Activated CD4-positive, CD25-positive, alpha-beta regulatory T cell treated with anti-CD3 and anti-CD28 coated beads, Interleukin-2, amount 50 U/mL, for 16 hours (primary cell): ENCODE measurements at regions not wholly inside any gene's neighbourhood (a gene's known extent, or its start where the extent isn't known, plus 50 kb on each side); places are given as distances from the start of the nearest gene placed in this dataset.
"Not testable (repeated sequence)": the region's sequence is repeated elsewhere in the genome, so short reads cannot be mapped to it uniquely, and the experiment has no call there.

Source experiments
- DNase-seq: peaks from one replicate; pipeline ENCODE4 v3.0.0-alpha.2; 2020; ENCODE audit warnings: low read depth, low spot score

- no peak for DNase-seq
Measured at GRCh38 chr2:43071599-43072550, 154.5 kb downstream of the ZFP36L2 start.

- no peak for DNase-seq
Measured at GRCh38 chr2:43070676-43071502, 155.5 kb downstream of the ZFP36L2 start.

DNA sequence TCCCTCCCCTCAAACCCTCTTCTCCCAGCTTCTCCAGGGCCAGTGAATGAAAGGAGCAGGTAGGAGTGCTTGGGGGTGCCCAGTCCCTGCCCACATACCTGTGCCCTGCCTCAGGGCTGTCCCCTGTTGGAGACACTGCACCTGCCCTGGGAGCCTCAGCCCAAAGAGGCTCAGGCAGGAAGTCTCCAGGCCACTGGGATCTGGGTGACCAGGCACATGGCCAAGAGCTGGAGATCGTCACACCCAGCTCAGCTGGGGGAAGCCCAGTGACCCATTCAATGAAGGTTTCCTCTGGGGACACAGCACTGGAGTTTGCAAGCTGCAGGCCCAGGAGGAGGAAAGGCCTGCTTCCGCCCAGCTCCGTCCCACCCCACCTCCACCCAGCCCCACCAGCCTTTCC, 156.4 kb downstream of the ZFP36L2 start:
- DNase-seq: no peak

DNA sequence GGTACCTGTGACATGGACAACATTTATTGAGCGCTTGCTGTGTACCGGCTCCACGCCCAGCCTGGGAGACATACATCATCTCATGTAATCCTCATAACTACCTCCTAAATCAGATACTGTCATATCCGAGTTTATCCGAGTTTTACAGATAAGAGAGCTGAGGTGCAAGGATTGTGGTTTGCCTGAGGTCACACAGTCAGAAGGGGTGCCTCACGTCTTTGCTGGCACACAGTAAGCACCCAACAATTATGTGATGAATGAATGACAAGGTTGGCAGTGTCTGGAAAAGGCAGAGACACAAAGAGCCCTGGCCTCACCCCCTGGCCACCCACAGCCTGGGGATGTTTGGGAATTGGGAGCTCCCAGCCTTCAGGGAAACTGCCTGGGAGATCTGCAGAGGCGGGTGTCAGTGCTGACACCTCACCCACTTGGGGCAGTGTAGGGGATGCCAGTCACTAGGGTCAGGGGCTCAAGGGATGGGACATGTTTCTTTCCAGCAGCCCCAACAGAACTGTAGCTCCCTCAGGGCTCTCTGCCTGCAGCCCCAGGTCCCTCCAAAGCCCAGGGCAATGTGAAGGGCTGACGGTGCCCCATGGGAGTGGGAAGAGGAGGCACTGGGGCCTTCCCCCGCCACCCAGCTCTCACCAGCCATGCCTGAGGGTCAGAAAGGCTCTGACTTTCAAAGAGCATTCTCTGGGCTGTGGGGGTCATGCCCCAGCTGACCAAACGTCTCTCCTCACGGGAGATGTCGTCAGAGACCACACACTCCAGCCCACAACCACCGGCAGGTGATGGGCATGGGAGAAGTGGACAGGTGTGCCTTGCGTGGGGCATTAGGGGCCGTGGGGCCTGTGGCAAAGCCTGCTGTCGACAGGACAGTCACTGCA, 157.5 kb downstream of the ZFP36L2 start:
- no peak for DNase-seq

DNA sequence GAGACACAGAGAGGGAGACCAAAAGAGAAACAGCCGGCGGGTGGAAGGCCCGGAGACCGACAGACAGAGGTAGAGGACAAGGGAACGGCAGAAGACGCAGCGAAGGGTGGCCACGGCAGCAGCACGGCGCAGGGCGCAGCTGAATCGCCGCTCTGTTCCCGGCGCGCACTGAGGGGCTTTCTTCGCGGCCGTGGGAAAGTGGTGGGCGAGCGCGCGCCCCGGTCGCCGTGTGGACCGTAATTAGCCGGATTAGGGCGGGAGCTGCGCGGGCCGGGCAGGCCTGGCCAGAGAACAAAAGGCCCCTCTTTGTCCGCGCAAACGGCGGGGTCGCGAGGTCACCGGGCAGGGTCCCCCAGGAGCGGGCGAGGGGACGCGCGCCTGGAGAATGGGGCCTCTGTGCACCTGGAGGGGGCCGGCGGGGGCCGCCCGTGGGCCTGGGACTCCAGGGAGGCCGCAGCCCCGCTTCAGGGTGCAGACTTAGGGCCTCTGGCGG, 158.3 kb downstream of the ZFP36L2 start:
- DNase-seq: no peak

DNA sequence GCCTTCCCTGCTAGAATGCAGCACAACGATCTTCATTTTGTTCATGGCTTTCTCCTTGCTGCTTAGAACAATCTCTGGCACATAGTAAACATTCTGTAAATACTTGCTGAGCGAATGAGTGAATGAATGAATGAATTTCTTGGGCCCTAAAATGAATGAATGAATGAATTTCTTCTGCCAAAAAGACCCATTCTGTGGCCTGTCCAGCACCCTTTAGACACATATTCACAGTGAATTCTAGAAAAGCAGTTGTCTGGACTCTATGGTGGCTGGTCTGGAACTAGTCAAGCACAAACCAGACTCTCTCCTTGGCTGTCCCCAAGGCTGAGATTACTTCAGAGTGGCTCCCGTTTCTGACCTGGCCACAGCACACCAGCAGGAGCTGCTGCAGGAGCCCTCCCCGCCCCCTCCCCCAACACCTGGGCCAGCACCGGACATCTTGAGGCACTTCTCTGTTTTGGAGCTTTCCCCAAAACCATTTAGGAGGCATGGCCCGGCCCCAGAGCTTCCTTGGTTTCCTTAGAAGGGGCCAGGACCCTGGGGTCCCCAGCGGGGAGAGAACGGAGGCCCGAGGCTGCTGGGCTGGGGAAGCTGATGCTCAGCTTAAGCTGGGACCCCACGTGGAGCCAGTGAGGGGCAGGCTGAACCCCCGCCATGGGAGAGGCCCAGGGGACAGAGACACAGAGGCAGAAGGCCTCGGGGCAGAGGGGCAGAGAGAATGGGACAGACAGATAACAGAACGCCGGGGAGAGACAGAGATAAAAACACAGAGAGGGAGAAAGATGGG, 159.0 kb downstream of the ZFP36L2 start:
- no peak for DNase-seq

GRCh38 chr2:43066541-43067253, 159.7 kb downstream of the ZFP36L2 start:
- not testable (repeated sequence) for DNase-seq

GRCh38 chr2:43065871-43066270, 160.5 kb downstream of the ZFP36L2 start:
- DNase-seq: no peak

GRCh38 chr2:43065036-43065435, 161.4 kb downstream of the ZFP36L2 start:
- DNase-seq: no peak

GRCh38 chr2:43063096-43063495, 163.3 kb downstream of the ZFP36L2 start:
- not testable (repeated sequence) for DNase-seq

- no peak for DNase-seq
Measured at GRCh38 chr2:43062058-43062457, 164.3 kb downstream of the ZFP36L2 start.

GRCh38 chr2:43060390-43061016, 165.9 kb downstream of the ZFP36L2 start:
- no peak for DNase-seq

DNA sequence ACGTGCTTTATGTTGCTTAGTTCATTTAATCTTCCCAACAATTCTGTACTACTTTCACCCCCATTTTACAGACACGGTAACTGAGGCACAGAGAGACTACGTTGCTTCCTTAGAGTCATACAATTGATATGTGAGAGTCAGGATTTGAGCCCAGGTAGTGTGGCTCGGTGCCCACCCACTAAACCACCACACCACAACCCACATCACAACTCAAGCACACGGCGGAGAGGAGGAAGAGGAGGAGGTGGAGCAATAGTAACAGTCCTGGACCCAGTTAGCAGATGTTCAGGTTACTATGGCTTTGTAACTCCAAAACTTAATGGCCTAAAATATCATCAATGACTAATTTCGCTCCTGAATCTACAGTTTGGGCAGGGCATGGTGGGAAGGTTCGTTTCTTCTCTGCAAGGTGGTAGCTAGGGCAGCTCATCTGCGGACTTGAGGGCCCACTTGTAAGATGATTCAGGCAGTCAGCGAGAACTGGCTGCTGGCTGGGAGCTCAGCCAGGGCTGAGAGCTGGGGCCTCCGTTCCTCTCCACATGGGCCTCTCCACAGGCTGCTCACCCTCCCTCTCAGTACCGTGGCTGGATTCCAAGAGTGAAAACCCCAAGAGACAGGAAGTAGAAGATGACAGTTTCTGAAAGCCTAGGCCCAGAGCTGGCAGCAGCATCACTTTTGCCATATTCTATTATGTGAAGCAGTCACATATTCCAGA, 167.1 kb downstream of the ZFP36L2 start:
- DNase-seq: no peak

GRCh38 chr2:43058726-43059110, 167.7 kb downstream of the ZFP36L2 start:
- DNase-seq: no peak

DNA sequence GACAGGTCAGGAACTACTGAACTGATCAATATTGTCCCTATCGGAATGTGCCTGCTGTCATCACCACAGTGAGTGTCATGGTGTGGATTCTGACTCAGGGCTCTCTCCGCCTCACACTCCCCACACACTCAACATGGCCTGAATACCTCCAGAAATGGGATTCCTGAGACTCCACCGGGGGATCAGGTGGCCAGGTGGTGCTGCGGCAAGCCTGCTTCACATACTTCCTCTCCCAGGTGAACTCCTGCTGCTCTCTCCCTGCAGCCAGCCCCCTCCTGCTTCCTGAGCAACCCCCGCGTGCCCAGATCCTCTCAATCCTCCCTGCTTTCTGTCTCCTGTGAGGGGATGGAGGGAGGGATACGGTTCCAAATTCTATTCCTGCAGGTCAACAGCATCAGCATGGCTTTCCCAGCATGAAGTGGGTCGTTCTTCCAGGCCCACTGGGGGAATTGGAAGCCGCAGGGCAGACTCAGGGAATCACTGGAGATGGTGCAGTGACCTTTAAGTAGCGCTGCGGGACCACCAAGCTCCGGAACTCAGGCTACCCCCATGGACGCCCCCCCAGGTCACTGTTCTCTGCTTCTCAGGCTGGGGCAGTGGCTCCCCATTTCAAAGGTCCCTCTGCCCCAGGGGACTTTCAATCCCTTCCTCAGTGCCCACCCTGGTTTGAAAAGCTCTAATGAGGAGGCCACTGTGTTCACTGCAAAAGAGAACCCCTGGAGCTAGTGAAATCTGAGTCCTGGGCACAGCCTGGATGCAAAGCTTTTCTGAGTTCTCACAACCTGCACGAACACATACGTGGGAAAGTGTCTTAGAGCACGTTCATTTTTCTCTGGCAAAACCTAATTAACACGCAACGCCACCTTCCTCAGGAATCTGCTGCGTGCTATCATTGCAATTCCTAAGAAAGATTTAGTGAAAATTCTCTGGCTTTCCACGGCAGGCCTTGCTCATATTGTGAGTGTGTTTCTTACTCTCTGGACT, 168.4 kb downstream of the ZFP36L2 start:
- no peak for DNase-seq

DNA sequence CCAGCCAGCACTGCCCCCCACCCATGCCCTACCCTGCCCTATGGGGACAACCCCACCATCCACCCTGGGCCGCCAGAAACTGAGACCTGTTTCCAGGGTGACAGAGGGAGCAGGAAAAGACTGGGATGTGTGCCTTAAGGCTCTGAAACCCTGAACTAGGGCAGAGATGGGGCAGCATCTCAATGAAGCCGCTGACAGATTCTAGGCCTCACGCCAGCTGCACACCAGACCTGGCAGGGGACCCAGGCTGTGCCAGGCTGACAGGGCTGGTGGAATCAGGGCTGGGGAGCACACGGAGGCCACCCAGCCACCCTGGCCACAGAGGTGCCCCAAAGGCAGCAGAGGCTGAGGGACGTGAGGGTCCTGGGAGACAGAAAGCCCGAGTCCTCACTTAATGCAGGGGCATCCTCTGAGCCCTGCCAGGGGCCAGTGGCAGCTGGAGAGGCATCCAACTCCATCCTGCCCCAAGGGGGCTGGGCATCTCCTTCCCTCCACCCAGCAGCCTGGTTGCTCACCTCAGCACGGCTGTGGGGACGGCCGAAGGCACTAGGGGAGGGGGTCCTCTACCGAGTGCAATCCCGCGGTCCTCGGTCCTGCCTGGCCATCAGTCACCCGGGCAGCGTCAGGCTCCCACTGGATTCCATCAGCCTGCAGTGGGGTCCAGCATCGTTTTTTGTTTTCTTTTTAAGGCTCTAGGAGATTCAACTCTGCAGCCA, 169.2 kb downstream of the ZFP36L2 start:
- DNase-seq: no peak

- no peak for DNase-seq
Measured at GRCh38 chr2:43055985-43056384, 170.4 kb downstream of the ZFP36L2 start.
